K562 (cell line): ENCODE measurements at regions not wholly inside any gene's neighbourhood (a gene's known extent, or its start where the extent isn't known, plus 50 kb on each side); places are given as distances from the start of the nearest gene placed in this dataset.

Source experiments
- ATAC-seq: fragments of 200-7000 bp; cut with Tn5 transposase; 3 replicates; pipeline ENCODE4 v1.9.1; 2020; ENCODE audit warnings: moderate library complexity
- BruUV-seq: library from RNA; stranded (reverse); fragments of 400-500 nt; replicated peaks from 2 replicates; lab custom pipeline; 2021; lab: Mats Ljungman, UMichigan
- CTCF ChIA-PET: fragments of 300-600 bp; formaldehyde crosslinking; extraction: SDS; loops from one replicate; lab custom pipeline; 2021; ENCODE audit warnings: low intra/inter-chr PET ratio; lab: Yijun Ruan, JAX
- POLR2A ChIA-PET: fragments of 300-600, 350-650 bp; sonication (Branson Sonifier 250); formaldehyde crosslinking; extraction: SDS; loops from one replicate; lab custom pipeline; 2021; ENCODE audit warnings: antibody characterized with exemption, inconsistent platforms; lab: Yijun Ruan, JAX
- DNase-seq, 4 experiments: peaks; one replicate each; pipeline versions ENCODE4 v3.0.0 to v3.0.0-alpha.2; 2011 to 2018; ENCODE audit warnings: low spot score in 3 of 4, mixed read lengths in 3 of 4; ENCODE audit errors: extremely low read depth in 1 of 4
- FAIRE-seq: peaks from 2 replicates; lab custom pipeline; 2011; peaks lifted over from hg19 to GRCh38; lab: Jason Lieb, UNC
- H2AFZ ChIP-seq: 2 replicates; pipeline ENCODE4 v1.6.0; 2011; ENCODE audit warnings: low read depth, low read length, control low read depth, inconsistent platforms
- H3K27ac ChIP-seq: fragments of 200-600 bp; 3 replicates; pipeline ENCODE4 v1.8.0; 2011; ENCODE audit warnings: low read depth, mild to moderate bottlenecking, control low read depth, inconsistent platforms, low read length, moderate library complexity, mixed read lengths; ENCODE audit errors: extremely low read depth
- H3K27me3 ChIP-seq, 2 experiments: fragments of 300-600 bp in 1 of 2; 2 replicates in 1 of 2; 3 replicates in 1 of 2; pipeline versions ENCODE4 v1.6.0 to v1.8.0; 2011; ENCODE audit warnings: inconsistent platforms in 2 of 2, low read length in 2 of 2, mild to moderate bottlenecking in 1 of 2, mixed read lengths in 1 of 2, moderate library complexity in 1 of 2; ENCODE audit not compliant: control insufficient read depth in 2 of 2, insufficient read depth in 2 of 2
- H3K36me3 ChIP-seq: fragments of 300-600 bp; 3 replicates; pipeline ENCODE4 v1.8.0; 2011; ENCODE audit warnings: mild to moderate bottlenecking, low read length, inconsistent platforms; ENCODE audit not compliant: control insufficient read depth, insufficient read depth
- H3K4me1 ChIP-seq, 2 experiments: fragments of 200-600 bp in 1 of 2; replicated peaks in 1 of 2; 2 replicates in 1 of 2; 3 replicates in 1 of 2; pipeline versions ENCODE4 v1.5.1 to v1.8.0; 2011; ENCODE audit warnings: inconsistent platforms in 2 of 2, low read length in 2 of 2, mild to moderate bottlenecking in 1 of 2, mixed read lengths in 1 of 2, moderate library complexity in 1 of 2; ENCODE audit not compliant: control insufficient read depth in 2 of 2, insufficient read depth in 2 of 2
- H3K4me2 ChIP-seq: 2 replicates; pipeline ENCODE4 v1.6.1; 2011; ENCODE audit warnings: low read length, control low read depth, inconsistent platforms, mixed read lengths; ENCODE audit not compliant: insufficient read depth
- H3K4me3 ChIP-seq: fragments of 200-600 bp; sonication (generic), shearing (Covaris generic); 2 replicates; pipeline ENCODE4 v1.5.1; 2016; ENCODE audit warnings: control low read depth, inconsistent platforms
- H3K79me2 ChIP-seq: fragments of 200-600 bp; 3 replicates; pipeline ENCODE4 v1.8.0; 2011; ENCODE audit warnings: low read length, inconsistent platforms; ENCODE audit not compliant: control insufficient read depth, insufficient read depth
- H3K9ac ChIP-seq, 2 experiments: 2 replicates each; pipeline versions ENCODE4 v1.6.0 to v1.6.1; 2011; ENCODE audit warnings: low read depth in 2 of 2, low read length in 2 of 2, control low read depth in 1 of 2, inconsistent platforms in 1 of 2, mild to moderate bottlenecking in 1 of 2, mixed read lengths in 1 of 2; ENCODE audit not compliant: insufficient read depth in 1 of 2
- H3K9me1 ChIP-seq: one replicate; pipeline ENCODE4 v1.6.0; 2011; ENCODE audit warnings: inconsistent platforms, mild to moderate bottlenecking, low read length, moderate library complexity; ENCODE audit not compliant: control insufficient read depth, insufficient read depth
- H3K9me3 ChIP-seq: replicated peaks from 2 replicates; pipeline ENCODE4 v1.5.1; 2011; ENCODE audit warnings: low read depth, low read length, inconsistent platforms; ENCODE audit not compliant: control insufficient read depth, insufficient read depth
- H4K20me1 ChIP-seq: replicated peaks from 2 replicates; pipeline ENCODE4 v1.6.1; 2011; ENCODE audit warnings: low read length, inconsistent platforms, mixed read lengths; ENCODE audit not compliant: control insufficient read depth, insufficient read depth
- BCOR ChIP-seq: fragments of 450-650 bp; IDR thresholded peaks from 2 replicates; pipeline ENCODE4 v1.6.1; 2016
- EZH2 ChIP-seq: IDR thresholded peaks from 2 replicates; pipeline ENCODE4 v1.6.1; 2012; ENCODE audit warnings: low read depth, mild to moderate bottlenecking, inconsistent platforms, low read length, borderline replicate concordance
- MBD2 ChIP-seq: sonication (generic); IDR thresholded peaks from 2 replicates; pipeline ENCODE4 v1.6.1; 2016; ENCODE audit warnings: low read depth, borderline replicate concordance
- NBN ChIP-seq: fragments of 450-650 bp; IDR thresholded peaks from 2 replicates; pipeline ENCODE4 v1.6.1; 2016; ENCODE audit warnings: low read depth, mild to moderate bottlenecking
- POLR2B ChIP-seq: fragments of 450-650 bp; IDR thresholded peaks from 2 replicates; pipeline ENCODE4 v1.6.1; 2018; ENCODE audit warnings: low read depth; ENCODE audit not compliant: partially characterized antibody
- PURB ChIP-seq: sonication (generic); formaldehyde crosslinking; IDR thresholded peaks from 2 replicates; pipeline ENCODE4 v1.9.0; 2021; ENCODE audit warnings: low read depth, mild to moderate bottlenecking, missing genetic modification reagents
- RFX7 ChIP-seq: fragments of 250-450 bp; sonication (Bioruptor Pico); IDR thresholded peaks from 2 replicates; pipeline ENCODE4 v1.5.1; 2021; ENCODE audit warnings: mild to moderate bottlenecking
- SMAD2 ChIP-seq: fragments of 150-350 bp; IDR thresholded peaks from 2 replicates; pipeline ENCODE4 v1.6.1; 2014; ENCODE audit warnings: low read depth, mild to moderate bottlenecking, low read length
- TAF7 ChIP-seq: fragments of 450-650 bp; IDR thresholded peaks from 2 replicates; pipeline ENCODE4 v1.6.1; 2016; ENCODE audit warnings: missing genetic modification characterization, missing compliant biosample characterization
- TAF9B ChIP-seq: fragments of 450-650 bp; IDR thresholded peaks from 2 replicates; pipeline ENCODE4 v1.6.1; 2018; ENCODE audit warnings: mild to moderate bottlenecking; ENCODE audit not compliant: partially characterized antibody
- U2AF1 ChIP-seq: fragments of 200-400 bp; formaldehyde crosslinking; optimal IDR thresholded peaks from 2 replicates; pipeline ENCODE3; 2017; ENCODE audit warnings: mild to moderate bottlenecking, low read depth, low read length, moderate library complexity
- ZKSCAN3 ChIP-seq: fragments of 250-450 bp; sonication (Bioruptor Pico); IDR thresholded peaks from 2 replicates; pipeline ENCODE4 v1.4.0; 2020
- ZNF24 ChIP-seq: fragments of 450-650 bp; IDR thresholded peaks from 2 replicates; pipeline ENCODE4 v1.6.1; 2016
- ZNF778 ChIP-seq: fragments of 450-650 bp; formaldehyde crosslinking; IDR thresholded peaks from 2 replicates; pipeline ENCODE4 v1.4.0; 2020; ENCODE audit warnings: mild to moderate bottlenecking, moderate library complexity
- ZNF79 ChIP-seq: fragments of 250-450 bp; sonication (Bioruptor Pico); IDR thresholded peaks from 2 replicates; pipeline ENCODE4 v1.4.0; 2020; ENCODE audit warnings: low read depth, mild to moderate bottlenecking, moderate library complexity
- WGBS: fragments of 100-300 bp; shearing (Covaris generic); methylation state at CpG from one replicate; pipeline ENCODE4 v1.1.6; 2016; ENCODE audit warnings: low coverage, mixed read lengths; ENCODE audit not compliant: insufficient coverage; ENCODE audit errors: missing lambda C conversion rate; 5-methylcytosine and 5-hydroxymethylcytosine counted together
- in situ Hi-C: fragments of 300-500 bp; cut with MboI; formaldehyde crosslinking; loops from 4 replicates; pipeline ENCODE4 v1.15.0; 2018; ENCODE audit warnings: inconsistent platforms, mixed read lengths
- intact Hi-C: fragments of 100-400 bp; cut with micrococcal nuclease; formaldehyde crosslinking; loops from 2 replicates; pipeline ENCODE4 v1.14.2; 2022
- TF ChIP-seq, protein P1 (sequence below): IDR thresholded peaks from 2 replicates; pipeline ENCODE4 v1.6.1; 2011; ENCODE audit not compliant: insufficient read length; ENCODE audit errors: extremely low read depth

DNA sequence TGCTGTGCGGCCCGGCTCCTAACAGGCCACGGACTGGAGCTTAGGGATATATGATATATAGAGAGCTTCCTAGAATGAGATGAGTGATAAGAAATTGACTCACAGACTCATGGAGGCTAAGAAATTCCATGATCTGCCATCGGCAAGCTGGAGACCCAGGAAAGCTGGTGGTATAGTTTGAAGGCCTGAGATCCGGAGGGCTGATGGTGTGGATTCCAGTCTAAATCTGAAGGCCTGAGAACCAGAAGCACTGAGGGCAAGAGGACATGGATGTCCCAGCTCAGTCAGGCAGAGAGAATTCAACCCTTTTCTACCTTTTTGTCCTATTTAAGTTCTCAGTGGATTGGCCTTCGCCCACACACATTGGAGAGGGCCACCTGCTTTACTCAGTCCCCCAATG, 564.8 kb downstream of the TBC1D22A start (continued):
- TF ChIP-seq BCOR (no peak), POLR2B (no peak), EZH2 (no peak), ZKSCAN3 (CRISPR knock-in tag) (no peak), PURB (no peak), SMAD2 (no peak), U2AF1 (no peak), ZNF778 (CRISPR knock-in tag) (no peak), TAF7 (tag) (no peak)
- TF ChIP-seq, protein P1, sequence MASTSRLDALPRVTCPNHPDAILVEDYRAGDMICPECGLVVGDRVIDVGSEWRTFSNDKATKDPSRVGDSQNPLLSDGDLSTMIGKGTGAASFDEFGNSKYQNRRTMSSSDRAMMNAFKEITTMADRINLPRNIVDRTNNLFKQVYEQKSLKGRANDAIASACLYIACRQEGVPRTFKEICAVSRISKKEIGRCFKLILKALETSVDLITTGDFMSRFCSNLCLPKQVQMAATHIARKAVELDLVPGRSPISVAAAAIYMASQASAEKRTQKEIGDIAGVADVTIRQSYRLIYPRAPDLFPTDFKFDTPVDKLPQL, result no peak

DNA sequence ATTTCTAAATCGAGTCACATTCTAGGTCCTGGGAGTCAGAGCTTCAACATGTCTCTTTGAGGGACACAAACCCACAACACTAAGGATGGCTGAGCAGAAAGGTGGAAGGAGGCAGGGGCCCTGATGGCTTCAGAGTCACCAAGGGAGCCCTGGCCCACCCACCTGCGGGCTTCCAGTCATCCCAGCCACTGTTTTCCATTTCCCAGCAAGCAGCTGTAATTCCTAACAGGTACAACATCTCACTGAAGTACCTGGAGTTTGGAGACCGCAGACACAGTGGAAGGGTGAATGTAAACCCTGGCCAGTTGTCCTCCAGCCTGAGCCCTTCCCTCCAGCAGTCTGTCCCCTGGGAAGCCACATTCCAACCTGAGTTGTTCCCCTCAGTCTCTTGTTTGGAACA, 562.8 kb downstream of the TBC1D22A start:
- POLR2A ChIA-PET, result no interaction called here
- no TSS peak for BruUV-seq
- Histone ChIP-seq H3K27ac (no peak overlapping the region), H3K4me2 (no peak overlapping the region), H3K4me3 (no peak overlapping the region), H3K9me1 (no peaks in the 10 kb centered on the region), H3K79me2 (no peaks in the 10 kb centered on the region), H4K20me1 (no peaks in the 10 kb centered on the region), H2AFZ (no peak overlapping the region), H3K4me1 (no peaks in the 10 kb centered on the region), H3K36me3 (no peaks in the 10 kb centered on the region), H3K27me3 (peaks cover 0 to 8% of the 10 kb centered on the region in 2 experiments; a peak in 3 of 5 replicates), H3K9ac (no peak overlapping the region), H3K9me3 (no peaks in the 10 kb centered on the region)
- WGBS, result 5% methylated on average over 3 of the region's 3 CpGs
- TF ChIP-seq ZNF79 (CRISPR knock-in tag) (no peak), MBD2 (no peak), TAF9B (no peak), ZNF24 (no peak), NBN (no peak), RFX7 (CRISPR knock-in tag) (no peak)
- ATAC-seq (no peak), DNase-seq (no peak), FAIRE-seq (no peak)
- in situ Hi-C loops (no loop called here), intact Hi-C loops (no loop called here)
- CTCF ChIA-PET, result no interaction called here
